ENCODE measurements at regions not wholly inside any gene's neighbourhood (a gene's known extent, or its start where the extent isn't known, plus 50 kb on each side); places are given as distances from the start of the nearest gene placed in this dataset.
"Not testable (repeated sequence)": the region's sequence is repeated elsewhere in the genome, so short reads cannot be mapped to it uniquely, and the experiment has no call there.

GRCh38 chr5:52255308-52255707 lies 532.4 kb upstream of the ITGA1 start:
- no peak overlapping the region for H3K4me3 ChIP-seq (ENCODE audit: low read length)
- no peak overlapping the region for H3K9ac ChIP-seq (ENCODE audit: low read length)
- H3K27me3 ChIP-seq (ENCODE audit: control insufficient read depth, insufficient read depth, low read length), result no peaks in the 10 kb centered on the region
- no peaks in the 10 kb centered on the region for H3K9me3 ChIP-seq (ENCODE audit: control insufficient read depth, low read length)
- no peaks in the 10 kb centered on the region for H3K4me1 ChIP-seq (ENCODE audit: control insufficient read depth, insufficient read depth, low read length)
- no peaks in the 10 kb centered on the region for H3K36me3 ChIP-seq (ENCODE audit: control insufficient read depth, insufficient read depth, low read length)

- Histone ChIP-seq H3K9ac (ENCODE audit: low read length) (no peak overlapping the region), H3K4me1 (ENCODE audit: control insufficient read depth, insufficient read depth, low read length) (no peaks in the 10 kb centered on the region), H3K36me3 (ENCODE audit: control insufficient read depth, insufficient read depth, low read length) (no peaks in the 10 kb centered on the region), H3K4me3 (ENCODE audit: low read length) (no peak overlapping the region), H3K9me3 (ENCODE audit: control insufficient read depth, low read length) (no peaks in the 10 kb centered on the region), H3K27me3 (ENCODE audit: control insufficient read depth, insufficient read depth, low read length) (no peaks in the 10 kb centered on the region)
Measured at GRCh38 chr5:52262844-52263243, 524.9 kb upstream of the ITGA1 start.

- H3K9me3 ChIP-seq (ENCODE audit: control insufficient read depth, low read length), result no peaks in the 10 kb centered on the region
- H3K36me3 ChIP-seq (ENCODE audit: control insufficient read depth, insufficient read depth, low read length), result no peaks in the 10 kb centered on the region
- peak overlapping the region; percentile 34 for H3K9ac ChIP-seq (ENCODE audit: low read length)
- no peaks in the 10 kb centered on the region for H3K4me1 ChIP-seq (ENCODE audit: control insufficient read depth, insufficient read depth, low read length)
- no peaks in the 10 kb centered on the region for H3K27me3 ChIP-seq (ENCODE audit: control insufficient read depth, insufficient read depth, low read length)
- no peak overlapping the region for H3K4me3 ChIP-seq (ENCODE audit: low read length)
Measured at GRCh38 chr5:52269401-52269800, 518.3 kb upstream of the ITGA1 start.

- peak overlapping the region; percentile 34 for H3K9ac ChIP-seq (ENCODE audit: low read length)
- no peaks in the 10 kb centered on the region for H3K4me1 ChIP-seq (ENCODE audit: control insufficient read depth, insufficient read depth, low read length)
- no peaks in the 10 kb centered on the region for H3K36me3 ChIP-seq (ENCODE audit: control insufficient read depth, insufficient read depth, low read length)
- H3K4me3 ChIP-seq (ENCODE audit: low read length), result no peak overlapping the region
- no peaks in the 10 kb centered on the region for H3K27me3 ChIP-seq (ENCODE audit: control insufficient read depth, insufficient read depth, low read length)
- H3K9me3 ChIP-seq (ENCODE audit: control insufficient read depth, low read length), result no peaks in the 10 kb centered on the region
Measured at GRCh38 chr5:52269859-52270258, 517.9 kb upstream of the ITGA1 start.

- no peak overlapping the region for H3K4me3 ChIP-seq (ENCODE audit: low read length)
- no peaks in the 10 kb centered on the region for H3K27me3 ChIP-seq (ENCODE audit: control insufficient read depth, insufficient read depth, low read length)
- no peaks in the 10 kb centered on the region for H3K4me1 ChIP-seq (ENCODE audit: control insufficient read depth, insufficient read depth, low read length)
- H3K9me3 ChIP-seq (ENCODE audit: control insufficient read depth, low read length), result no peaks in the 10 kb centered on the region
- H3K9ac ChIP-seq (ENCODE audit: low read length), result no peak overlapping the region
- H3K36me3 ChIP-seq (ENCODE audit: control insufficient read depth, insufficient read depth, low read length), result no peaks in the 10 kb centered on the region
Measured at GRCh38 chr5:52275639-52276038, 512.1 kb upstream of the ITGA1 start.

- Histone ChIP-seq H3K27me3 (ENCODE audit: control insufficient read depth, insufficient read depth, low read length) (no peaks in the 10 kb centered on the region), H3K4me3 (ENCODE audit: low read length) (no peak overlapping the region), H3K36me3 (ENCODE audit: control insufficient read depth, insufficient read depth, low read length) (no peaks in the 10 kb centered on the region), H3K9me3 (ENCODE audit: control insufficient read depth, low read length) (no peaks in the 10 kb centered on the region), H3K9ac (ENCODE audit: low read length) (no peak overlapping the region), H3K4me1 (ENCODE audit: control insufficient read depth, insufficient read depth, low read length) (no peaks in the 10 kb centered on the region)
Measured at GRCh38 chr5:52277101-52277500, 510.6 kb upstream of the ITGA1 start.

GRCh38 chr5:52282647-52283046 lies 505.1 kb upstream of the ITGA1 start:
- Histone ChIP-seq H3K36me3 (ENCODE audit: control insufficient read depth, insufficient read depth, low read length) (no peaks in the 10 kb centered on the region), H3K9ac (ENCODE audit: low read length) (no peak overlapping the region), H3K4me3 (ENCODE audit: low read length) (no peak overlapping the region), H3K9me3 (ENCODE audit: control insufficient read depth, low read length) (no peaks in the 10 kb centered on the region), H3K27me3 (ENCODE audit: control insufficient read depth, insufficient read depth, low read length) (no peaks in the 10 kb centered on the region), H3K4me1 (ENCODE audit: control insufficient read depth, insufficient read depth, low read length) (no peaks in the 10 kb centered on the region)

GRCh38 chr5:52283221-52283620 lies 504.5 kb upstream of the ITGA1 start:
- Histone ChIP-seq H3K9ac (ENCODE audit: low read length) (no peak overlapping the region), H3K36me3 (ENCODE audit: control insufficient read depth, insufficient read depth, low read length) (no peaks in the 10 kb centered on the region), H3K4me1 (ENCODE audit: control insufficient read depth, insufficient read depth, low read length) (no peaks in the 10 kb centered on the region), H3K27me3 (ENCODE audit: control insufficient read depth, insufficient read depth, low read length) (no peaks in the 10 kb centered on the region), H3K4me3 (ENCODE audit: low read length) (no peak overlapping the region), H3K9me3 (ENCODE audit: control insufficient read depth, low read length) (no peaks in the 10 kb centered on the region)

GRCh38 chr5:52300703-52301372 lies 486.9 kb upstream of the ITGA1 start:
- Histone ChIP-seq H3K27me3 (ENCODE audit: control insufficient read depth, insufficient read depth, low read length) (no peaks in the 10 kb centered on the region), H3K9ac (ENCODE audit: low read length) (no peak overlapping the region), H3K9me3 (ENCODE audit: control insufficient read depth, low read length) (no peaks in the 10 kb centered on the region), H3K4me3 (ENCODE audit: low read length) (no peak overlapping the region), H3K4me1 (ENCODE audit: control insufficient read depth, insufficient read depth, low read length) (no peaks in the 10 kb centered on the region), H3K36me3 (ENCODE audit: control insufficient read depth, insufficient read depth, low read length) (no peaks in the 10 kb centered on the region)

GRCh38 chr5:52304816-52305215 lies 482.9 kb upstream of the ITGA1 start:
- H3K4me1 ChIP-seq (ENCODE audit: control insufficient read depth, insufficient read depth, low read length); H3K9me3 ChIP-seq (ENCODE audit: control insufficient read depth, low read length): not testable (repeated sequence)

GRCh38 chr5:52328220-52328806 lies 459.4 kb upstream of the ITGA1 start:
- no peaks in the 10 kb centered on the region for H3K36me3 ChIP-seq (ENCODE audit: control insufficient read depth, insufficient read depth, low read length)
- H3K9me3 ChIP-seq (ENCODE audit: control insufficient read depth, low read length), result no peaks in the 10 kb centered on the region
- no peaks in the 10 kb centered on the region for H3K27me3 ChIP-seq (ENCODE audit: control insufficient read depth, insufficient read depth, low read length)
- H3K4me3 ChIP-seq (ENCODE audit: low read length), result no peak overlapping the region
- H3K4me1 ChIP-seq (ENCODE audit: control insufficient read depth, insufficient read depth, low read length), result no peaks in the 10 kb centered on the region
- no peak overlapping the region for H3K9ac ChIP-seq (ENCODE audit: low read length)

More at GRCh38 chr5:52304816-52305215, 482.9 kb upstream of the ITGA1 start:
- not testable (repeated sequence) for H3K9ac ChIP-seq (ENCODE audit: low read length); H3K36me3 ChIP-seq (ENCODE audit: control insufficient read depth, insufficient read depth, low read length); H3K27me3 ChIP-seq (ENCODE audit: control insufficient read depth, insufficient read depth, low read length); H3K4me3 ChIP-seq (ENCODE audit: low read length)

GRCh38 chr5:52331725-52332124 lies 456.0 kb upstream of the ITGA1 start:
- Histone ChIP-seq H3K27me3 (ENCODE audit: control insufficient read depth, insufficient read depth, low read length) (no peaks in the 10 kb centered on the region), H3K36me3 (ENCODE audit: control insufficient read depth, insufficient read depth, low read length) (no peaks in the 10 kb centered on the region), H3K9ac (ENCODE audit: low read length) (no peak overlapping the region), H3K9me3 (ENCODE audit: control insufficient read depth, low read length) (no peaks in the 10 kb centered on the region), H3K4me3 (ENCODE audit: low read length) (no peak overlapping the region), H3K4me1 (ENCODE audit: control insufficient read depth, insufficient read depth, low read length) (no peaks in the 10 kb centered on the region)

GRCh38 chr5:52334367-52334766 lies 453.3 kb upstream of the ITGA1 start:
- Histone ChIP-seq H3K27me3 (ENCODE audit: control insufficient read depth, insufficient read depth, low read length) (no peaks in the 10 kb centered on the region), H3K4me1 (ENCODE audit: control insufficient read depth, insufficient read depth, low read length) (no peaks in the 10 kb centered on the region), H3K4me3 (ENCODE audit: low read length) (no peak overlapping the region), H3K9me3 (ENCODE audit: control insufficient read depth, low read length) (no peaks in the 10 kb centered on the region), H3K9ac (ENCODE audit: low read length) (no peak overlapping the region), H3K36me3 (ENCODE audit: control insufficient read depth, insufficient read depth, low read length) (no peaks in the 10 kb centered on the region)

Measured in mucosa of stomach (tissue), 1 donor.